ENCODE measurements at regions not wholly inside any gene's neighbourhood (a gene's known extent, or its start where the extent isn't known, plus 50 kb on each side); places are given as distances from the start of the nearest gene placed in this dataset.
"Not testable (repeated sequence)": the region's sequence is repeated elsewhere in the genome, so short reads cannot be mapped to it uniquely, and the experiment has no call there.

DNA sequence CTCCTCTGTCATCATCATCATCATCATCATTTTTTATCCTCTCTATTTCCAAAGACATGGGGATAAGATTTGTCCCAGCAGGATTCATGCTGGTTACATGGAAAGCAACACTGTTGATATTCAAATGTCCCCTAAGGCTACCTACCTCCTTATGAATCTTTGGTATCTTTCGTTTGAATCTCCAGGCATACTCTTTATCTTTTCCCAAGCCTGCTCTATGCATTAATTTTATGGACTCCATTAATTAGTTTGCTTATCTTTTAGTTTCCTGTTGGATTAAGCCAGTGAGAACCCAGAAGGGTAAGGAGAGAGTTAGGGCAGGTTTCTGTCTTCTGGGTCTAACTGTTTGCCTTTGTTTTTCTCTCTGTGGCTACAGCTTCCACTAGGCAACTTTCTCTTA is 129.6 kb upstream of the GOT2 start:
- 4 to 6% methylated on average over 1 of the region's 1 CpG for WGBS, 2 experiments (ENCODE audit: low coverage in 1 of 2, low lambda C conversion rate in 2 of 2, missing lambda C conversion rate in 2 of 2)
- Histone ChIP-seq H3K9me3 (ENCODE audit: low read depth) (no peaks in the 10 kb centered on the region), H3K4me2 (ENCODE audit: unreplicated experiment) (no peak overlapping the region), H3K27ac (no peak overlapping the region), H4K20me1 (ENCODE audit: insufficient read depth) (no peaks in the 10 kb centered on the region), H3K79me2 (ENCODE audit: insufficient read depth) (no peaks in the 10 kb centered on the region), H3K27me3 (replicated peaks; ENCODE audit: insufficient read depth) (no peaks in the 10 kb centered on the region), H3K9me2 (ENCODE audit: insufficient read depth) (no peaks in the 10 kb centered on the region), H3F3A (ENCODE audit: insufficient read depth) (no peaks in the 10 kb centered on the region), H3K4me1 (ENCODE audit: insufficient read depth) (no peaks in the 10 kb centered on the region), H3K9ac (no peak overlapping the region), H3K4me3 (no peak overlapping the region), H3K36me3 (ENCODE audit: low read depth) (no peaks in the 10 kb centered on the region), H2AFZ (no peak overlapping the region)
- TF ChIP-seq EZH2 (IDR thresholded peaks at IDR 0.05; ENCODE audit: insufficient read depth, poor library complexity, severe bottlenecking), result no peak
- no peak for TF ChIP-seq EZH2phosphoT487 (IDR thresholded peaks at IDR 0.05; ENCODE audit: insufficient read depth, low read depth)
- no peak for DNase-seq
- in situ Hi-C loops (cut with MboI), result no loop called here

DNA sequence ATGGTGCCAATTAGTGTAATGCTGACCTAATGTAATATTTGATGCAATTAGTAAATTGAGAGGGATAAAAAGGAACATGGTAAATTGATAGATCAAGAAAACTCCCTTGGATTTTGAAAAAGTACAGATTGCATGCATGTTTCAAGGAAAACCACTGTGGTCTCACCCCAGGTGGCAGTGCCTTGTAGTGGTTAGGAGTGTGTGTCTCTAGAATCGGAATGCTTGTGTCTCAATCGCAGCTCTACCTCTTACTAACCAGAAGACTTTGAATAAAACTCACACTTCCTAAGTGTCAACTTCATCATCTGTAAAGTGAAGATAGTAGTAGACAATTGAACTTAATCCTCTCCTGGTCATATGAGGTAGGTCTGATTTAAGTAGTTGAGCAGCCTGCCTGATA is 128.9 kb upstream of the GOT2 start:
- Histone ChIP-seq H3K4me1 (ENCODE audit: insufficient read depth) (no peaks in the 10 kb centered on the region), H3K4me3 (no peak overlapping the region), H3K9ac (no peak overlapping the region), H3K9me3 (ENCODE audit: low read depth) (no peaks in the 10 kb centered on the region), H3K4me2 (ENCODE audit: unreplicated experiment) (no peak overlapping the region), H4K20me1 (ENCODE audit: insufficient read depth) (no peaks in the 10 kb centered on the region), H2AFZ (no peak overlapping the region), H3K9me2 (ENCODE audit: insufficient read depth) (no peaks in the 10 kb centered on the region), H3K27ac (no peak overlapping the region), H3K79me2 (ENCODE audit: insufficient read depth) (no peaks in the 10 kb centered on the region), H3K27me3 (replicated peaks; ENCODE audit: insufficient read depth) (no peaks in the 10 kb centered on the region), H3F3A (ENCODE audit: insufficient read depth) (no peaks in the 10 kb centered on the region), H3K36me3 (ENCODE audit: low read depth) (no peaks in the 10 kb centered on the region)
- in situ Hi-C loops (cut with MboI), result no loop called here
- TF ChIP-seq EZH2 (IDR thresholded peaks at IDR 0.05; ENCODE audit: insufficient read depth, poor library complexity, severe bottlenecking) (no peak), EZH2phosphoT487 (IDR thresholded peaks at IDR 0.05; ENCODE audit: insufficient read depth, low read depth) (no peak)
- 34% methylated on average over 2 of the region's 2 CpGs for WGBS, 2 experiments (ENCODE audit: low coverage in 1 of 2, low lambda C conversion rate in 2 of 2, missing lambda C conversion rate in 2 of 2)
- DNase-seq, result no peak

DNA sequence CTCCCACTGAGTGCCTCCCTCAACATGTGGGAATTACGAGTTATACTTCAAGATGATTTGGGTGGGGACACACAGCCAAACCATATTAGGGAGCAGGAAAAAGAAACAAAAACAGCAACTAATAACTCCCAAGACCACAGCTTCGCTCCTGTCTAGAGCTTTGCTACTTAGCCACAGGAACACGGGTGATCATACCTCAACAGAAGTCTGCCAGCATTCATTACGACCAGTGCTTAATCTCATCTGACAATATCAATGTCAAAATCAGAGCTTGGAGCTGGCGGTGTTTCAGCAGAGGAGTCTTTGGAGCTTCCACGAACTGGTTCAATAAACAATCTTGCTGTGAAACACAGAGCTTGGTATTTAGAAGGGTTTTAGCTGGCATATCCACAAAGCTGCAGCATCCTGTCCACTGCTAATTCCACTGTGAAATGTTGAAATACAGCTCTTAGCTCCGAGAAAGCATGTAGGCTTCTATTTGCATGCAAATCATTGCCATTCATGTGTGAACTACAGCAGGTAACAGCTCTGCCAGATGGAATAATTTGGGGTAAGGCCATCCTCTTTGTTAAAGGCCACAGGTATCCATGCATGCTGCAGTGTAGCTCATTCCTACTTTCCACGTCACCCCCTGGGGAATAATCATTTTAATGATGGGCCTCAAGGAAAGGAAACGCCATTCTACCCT is 128.4 kb upstream of the GOT2 start:
- 19% methylated on average over 9 of the region's 9 CpGs for WGBS, 2 experiments (ENCODE audit: low coverage in 1 of 2, low lambda C conversion rate in 2 of 2, missing lambda C conversion rate in 2 of 2)
- Histone ChIP-seq H3K4me2 (ENCODE audit: unreplicated experiment) (no peak overlapping the region), H3K27ac (no peak overlapping the region), H3K36me3 (ENCODE audit: low read depth) (no peaks in the 10 kb centered on the region), H4K20me1 (ENCODE audit: insufficient read depth) (no peaks in the 10 kb centered on the region), H3K4me1 (ENCODE audit: insufficient read depth) (no peaks in the 10 kb centered on the region), H3K79me2 (ENCODE audit: insufficient read depth) (no peaks in the 10 kb centered on the region), H3K9ac (no peak overlapping the region), H3K27me3 (replicated peaks; ENCODE audit: insufficient read depth) (no peaks in the 10 kb centered on the region), H3K9me2 (ENCODE audit: insufficient read depth) (no peaks in the 10 kb centered on the region), H2AFZ (no peak overlapping the region), H3F3A (ENCODE audit: insufficient read depth) (no peaks in the 10 kb centered on the region), H3K4me3 (no peak overlapping the region), H3K9me3 (ENCODE audit: low read depth) (no peaks in the 10 kb centered on the region)
- in situ Hi-C loops (cut with MboI), result no loop called here
- no peak for TF ChIP-seq EZH2 (IDR thresholded peaks at IDR 0.05; ENCODE audit: insufficient read depth, poor library complexity, severe bottlenecking)
- no peak for TF ChIP-seq EZH2phosphoT487 (IDR thresholded peaks at IDR 0.05; ENCODE audit: insufficient read depth, low read depth)
- no peak for DNase-seq

DNA sequence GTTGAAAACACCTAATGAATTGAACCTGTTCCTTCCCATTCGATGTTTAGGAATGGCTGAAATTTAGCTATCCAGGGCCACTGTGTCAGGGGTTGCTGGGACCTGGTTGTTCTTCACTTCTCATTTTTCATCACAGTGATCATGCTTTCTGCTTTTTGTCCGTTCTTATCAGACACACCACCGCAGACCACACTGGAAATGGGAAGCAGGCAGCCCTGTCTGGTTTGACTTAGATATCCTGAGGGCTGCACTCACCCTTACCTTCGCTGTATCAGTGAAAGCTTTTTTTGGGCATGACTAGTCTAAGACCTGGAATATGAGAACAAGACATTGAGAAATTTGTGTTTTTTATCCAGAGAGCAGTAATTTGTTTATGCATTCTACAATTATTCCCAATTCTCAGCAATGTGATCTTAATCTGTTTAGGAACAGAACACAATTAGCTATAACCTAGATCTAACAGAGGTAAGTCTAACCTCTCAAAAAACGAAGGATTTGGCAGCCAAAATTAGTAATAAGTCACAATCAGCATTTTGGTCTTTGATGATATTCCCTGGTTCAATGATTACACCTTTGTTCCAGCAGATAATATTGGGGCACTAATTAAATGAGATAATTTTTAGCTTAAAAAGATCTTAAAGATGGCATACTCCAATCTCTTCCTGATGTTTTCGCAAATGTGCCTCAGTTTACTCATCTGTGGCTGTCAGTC is 126.0 kb upstream of the GOT2 start:
- Histone ChIP-seq H3K9me3 (ENCODE audit: low read depth) (no peaks in the 10 kb centered on the region), H3K36me3 (ENCODE audit: low read depth) (no peaks in the 10 kb centered on the region), H3K4me1 (ENCODE audit: insufficient read depth) (no peaks in the 10 kb centered on the region), H3K79me2 (ENCODE audit: insufficient read depth) (no peaks in the 10 kb centered on the region), H3K4me3 (no peak overlapping the region), H3K4me2 (ENCODE audit: unreplicated experiment) (no peak overlapping the region), H3K27me3 (replicated peaks; ENCODE audit: insufficient read depth) (no peaks in the 10 kb centered on the region), H2AFZ (no peak overlapping the region), H3K9ac (no peak overlapping the region), H3K27ac (no peak overlapping the region), H3K9me2 (ENCODE audit: insufficient read depth) (no peaks in the 10 kb centered on the region), H3F3A (ENCODE audit: insufficient read depth) (no peaks in the 10 kb centered on the region), H4K20me1 (ENCODE audit: insufficient read depth) (no peaks in the 10 kb centered on the region)
- WGBS, 2 experiments (ENCODE audit: low coverage in 1 of 2, low lambda C conversion rate in 2 of 2, missing lambda C conversion rate in 2 of 2), result 21 to 23% methylated on average over 6 of the region's 6 CpGs
- no peak for TF ChIP-seq EZH2 (IDR thresholded peaks at IDR 0.05; ENCODE audit: insufficient read depth, poor library complexity, severe bottlenecking)
- no peak for TF ChIP-seq EZH2phosphoT487 (IDR thresholded peaks at IDR 0.05; ENCODE audit: insufficient read depth, low read depth)
- in situ Hi-C loops (cut with MboI), result no loop called here
- no peak for DNase-seq

DNA sequence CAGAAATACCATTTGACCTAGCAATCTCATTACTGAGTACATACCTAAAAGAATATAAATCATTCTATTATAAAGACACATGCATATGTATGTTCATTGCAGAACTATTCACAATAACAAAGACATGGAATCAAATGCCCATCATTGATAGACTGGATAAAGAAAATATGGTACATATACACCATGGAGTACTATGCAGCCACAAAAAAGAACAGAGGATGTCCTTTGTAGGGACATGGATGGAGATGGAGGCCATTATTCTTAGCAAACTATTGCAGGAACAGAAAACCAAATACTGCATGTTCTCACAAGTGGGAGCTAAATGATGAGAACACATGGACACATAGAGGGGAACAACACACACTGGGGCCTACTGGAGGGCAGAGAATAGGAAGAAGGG is 124.5 kb upstream of the GOT2 start:
- in situ Hi-C loops (cut with MboI); H3K79me2 ChIP-seq (ENCODE audit: insufficient read depth); DNase-seq: not testable (repeated sequence)

More for the DNA sequence above, 124.5 kb upstream of the GOT2 start:
- H3F3A ChIP-seq (ENCODE audit: insufficient read depth); H3K9me3 ChIP-seq (ENCODE audit: low read depth); H4K20me1 ChIP-seq (ENCODE audit: insufficient read depth); H3K4me3 ChIP-seq; H3K4me1 ChIP-seq (ENCODE audit: insufficient read depth); H3K9me2 ChIP-seq (ENCODE audit: insufficient read depth); H3K9ac ChIP-seq; H3K4me2 ChIP-seq (ENCODE audit: unreplicated experiment); H3K27ac ChIP-seq; H2AFZ ChIP-seq; H3K36me3 ChIP-seq (ENCODE audit: low read depth); H3K27me3 ChIP-seq (replicated peaks; ENCODE audit: insufficient read depth): not testable (repeated sequence)
